AG10803 (cell line): ENCODE measurements at regions not wholly inside any gene's neighbourhood (a gene's known extent, or its start where the extent isn't known, plus 50 kb on each side); places are given as distances from the start of the nearest gene placed in this dataset.

ENCODE experiments used
- DNase-seq: peaks from one replicate; pipeline ENCODE4 v3.0.0; 2010; ENCODE audit warnings: low read depth
- H3K4me3 ChIP-seq: 2 replicates; pipeline ENCODE4 v1.5.1; 2011; ENCODE audit warnings: mild to moderate bottlenecking, low read length, control low read depth
- CTCF ChIP-seq: conservative IDR thresholded peaks from 2 replicates; pipeline ENCODE4 v1.5.1; 2011; ENCODE audit warnings: mild to moderate bottlenecking, low read length, control low read depth, inconsistent platforms

GRCh38 chr1:68294367-68295066 is 62.2 kb upstream of the WLS start:
- no peak overlapping the region for H3K4me3 ChIP-seq
- TF ChIP-seq CTCF = no peak
- no peak for DNase-seq

GRCh38 chr1:68293609-68294366 is 61.5 kb upstream of the WLS start:
- H3K4me3 ChIP-seq = peak overlapping the region; percentile 9; the same call in 1 of the 2 replicates
- TF ChIP-seq CTCF = no peak
- peak; percentile 56 for DNase-seq

- no peak for TF ChIP-seq CTCF
- no peak for DNase-seq
- no peak overlapping the region for H3K4me3 ChIP-seq
Measured at GRCh38 chr1:68293122-68293521, 60.8 kb upstream of the WLS start.

GRCh38 chr1:68291688-68292384 is 59.5 kb upstream of the WLS start:
- H3K4me3 ChIP-seq = no peak overlapping the region
- TF ChIP-seq CTCF = no peak
- no peak for DNase-seq

- no peak for DNase-seq
- TF ChIP-seq CTCF = no peak
- H3K4me3 ChIP-seq = no peak overlapping the region
Measured at GRCh38 chr1:68287241-68287640, 54.9 kb upstream of the WLS start.

- TF ChIP-seq CTCF = no peak
- no peak for DNase-seq
- no peak overlapping the region for H3K4me3 ChIP-seq
Measured at GRCh38 chr1:68285046-68285445, 52.7 kb upstream of the WLS start.
